H1 (cell line): ENCODE measurements at regions not wholly inside any gene's neighbourhood (a gene's known extent, or its start where the extent isn't known, plus 50 kb on each side); places are given as distances from the start of the nearest gene placed in this dataset.

Experiments
- CTCF ChIP-seq, 3 experiments: IDR thresholded peaks; 1 replicate in 2 of 3; 2 replicates in 1 of 3; pipeline versions ENCODE4 v1.5.1 to v1.6.1; 2011; ENCODE audit warnings: low read length in 3 of 3, mild to moderate bottlenecking in 3 of 3, inconsistent platforms in 2 of 3, low read depth in 1 of 3, moderate library complexity in 1 of 3; ENCODE audit not compliant: insufficient read depth in 1 of 3; ENCODE audit errors: control extremely low read depth in 1 of 3
- EP300 ChIP-seq, 2 experiments: IDR thresholded peaks; 1 replicate in 1 of 2; 2 replicates in 1 of 2; pipeline ENCODE4 v1.6.1; 2011 to 2012; ENCODE audit warnings: low read depth in 2 of 2, low read length in 2 of 2, mild to moderate bottlenecking in 2 of 2, borderline replicate concordance in 1 of 2, inconsistent platforms in 1 of 2, moderate library complexity in 1 of 2
- EZH2 ChIP-seq: fragments of 200-600 bp; sonication (generic); IDR thresholded peaks from 2 replicates; pipeline ENCODE4 v1.7.1; 2012; ENCODE audit warnings: low read depth, mild to moderate bottlenecking, moderate library complexity, low read length, inconsistent platforms; ENCODE audit not compliant: severe bottlenecking
- POLR2A ChIP-seq, 2 experiments: IDR thresholded peaks; 1 replicate in 1 of 2; 2 replicates in 1 of 2; pipeline ENCODE4 v1.6.1; 2011; ENCODE audit warnings: low read depth in 2 of 2, low read length in 2 of 2, mild to moderate bottlenecking in 2 of 2; ENCODE audit errors: control extremely low read depth in 1 of 2
- SIN3A ChIP-seq, 2 experiments: IDR thresholded peaks in 1 of 2; conservative IDR thresholded peaks in 1 of 2; 2 replicates each; pipeline ENCODE4 v1.6.1; 2011 to 2012; ENCODE audit warnings: low read length in 2 of 2, improper control_type of control experiment in 1 of 2, low read depth in 1 of 2, mild to moderate bottlenecking in 1 of 2
- SIRT6 ChIP-seq: IDR thresholded peaks from one replicate; pipeline ENCODE4 v1.7.1; 2012; ENCODE audit warnings: low read length, inconsistent platforms
- YY1 ChIP-seq: IDR thresholded peaks from 2 replicates; pipeline ENCODE4 v1.6.1; 2011; ENCODE audit warnings: low read depth, mild to moderate bottlenecking, low read length

- TF ChIP-seq EZH2 (no peak), CTCF (IDR thresholded peaks at IDR 0.05; ENCODE audit: control extremely low read depth in 1 of 3, insufficient read depth in 1 of 3, low read depth in 1 of 3, low read length in 3 of 3) (no peak), SIN3A (conservative IDR thresholded peaks at IDR 0.05 in 1 of 2, IDR thresholded peaks at IDR 0.05 in 1 of 2; ENCODE audit: low read depth in 1 of 2, low read length in 2 of 2) (no peak), YY1 (no peak), POLR2A (IDR thresholded peaks at IDR 0.05; ENCODE audit: control extremely low read depth in 1 of 2, low read depth in 2 of 2, low read length in 2 of 2) (no peak), EP300 (IDR thresholded peaks at IDR 0.05; ENCODE audit: borderline replicate concordance in 1 of 2, low read depth in 2 of 2, low read length in 2 of 2) (no peak), SIRT6 (no peak)
Measured at GRCh38 chr2:100632037-100632436, 69.2 kb downstream of the PDCL3 start.
